Cardiac fibroblast (primary cell): ENCODE measurements at regions not wholly inside any gene's neighbourhood (a gene's known extent, or its start where the extent isn't known, plus 50 kb on each side); places are given as distances from the start of the nearest gene placed in this dataset.

Experiments used
- DNase-seq, 2 donors: peaks; one replicate each; pipeline versions ENCODE4 v3.0.0 to v3.0.0-alpha.2; 2010; ENCODE audit warnings: low read depth in 2 of 2
- H3K4me3 ChIP-seq, 2 donors: replicated peaks in 1 of 2; 1 replicate in 1 of 2; 2 replicates in 1 of 2; pipeline ENCODE4 v1.5.1; 2011; ENCODE audit warnings: low read depth in 2 of 2, low read length in 2 of 2, mild to moderate bottlenecking in 2 of 2, moderate library complexity in 1 of 2
- CTCF ChIP-seq: IDR thresholded peaks from one replicate; pipeline ENCODE4 v1.5.1; 2011; ENCODE audit warnings: low read depth, mild to moderate bottlenecking, low read length, inconsistent platforms

- TF ChIP-seq CTCF = no peak
- DNase-seq = no peak
- H3K4me3 ChIP-seq = no peak overlapping the region
Observed at GRCh38 chr11:115652094-115652493, 147.9 kb upstream of the CADM1 start.

- H3K4me3 ChIP-seq = no peak overlapping the region
- no peak for DNase-seq
- TF ChIP-seq CTCF = no peak
Observed at GRCh38 chr11:115649461-115649860, 145.2 kb upstream of the CADM1 start.

- no peak for DNase-seq
- H3K4me3 ChIP-seq = no peak overlapping the region
- no peak for TF ChIP-seq CTCF
Observed at GRCh38 chr11:115645631-115646317, 141.6 kb upstream of the CADM1 start.

GRCh38 chr11:115644856-115645255 lies 140.6 kb upstream of the CADM1 start:
- no peak for DNase-seq
- no peak overlapping the region for H3K4me3 ChIP-seq
- no peak for TF ChIP-seq CTCF

- no peak overlapping the region for H3K4me3 ChIP-seq
- TF ChIP-seq CTCF = no peak
- DNase-seq = no peak
Observed at GRCh38 chr11:115643549-115644270, 139.5 kb upstream of the CADM1 start.

- TF ChIP-seq CTCF = no peak
- no peak overlapping the region for H3K4me3 ChIP-seq
- no peak for DNase-seq
Observed at GRCh38 chr11:115642660-115643059, 138.4 kb upstream of the CADM1 start.
